DMS53 (cell line): ENCODE measurements at regions not wholly inside any gene's neighbourhood (a gene's known extent, or its start where the extent isn't known, plus 50 kb on each side); places are given as distances from the start of the nearest gene placed in this dataset.
A peak's percentile ranks its signal among the peaks of the same experiment; 100 is the strongest.

ENCODE experiments used
- DNase-seq: peaks from one replicate; lab custom pipeline; 2025; lab: John Stamatoyannopoulos, UW

GRCh38 chr10:5310914-5311313, 53.9 kb upstream of the UCN3 start:
- no peak for DNase-seq

- DNase-seq = no peak
Measured at GRCh38 chr10:5311617-5312016, 53.1 kb upstream of the UCN3 start.

GRCh38 chr10:5314840-5315239, 49.9 kb upstream of the UCN3 start:
- DNase-seq = peak; percentile 22
